GM12878 (cell line): ENCODE measurements at regions not wholly inside any gene's neighbourhood (a gene's known extent, or its start where the extent isn't known, plus 50 kb on each side); places are given as distances from the start of the nearest gene placed in this dataset.

ENCODE experiments used
- ATF7 ChIP-seq: fragments of 450-650 bp; IDR thresholded peaks from 2 replicates; pipeline ENCODE4 v1.6.1; 2016; ENCODE audit warnings: low read depth, mild to moderate bottlenecking
- BCL3 ChIP-seq: IDR thresholded peaks from 2 replicates; pipeline ENCODE4 v1.6.1; 2011; ENCODE audit warnings: borderline replicate concordance, low read depth, mild to moderate bottlenecking, moderate library complexity, low read length; ENCODE audit not compliant: insufficient read depth, poor library complexity, severe bottlenecking
- CTCF ChIP-seq, 3 experiments: IDR thresholded peaks in 2 of 3; conservative IDR thresholded peaks in 1 of 3; 2 replicates each; pipeline ENCODE4 v1.5.1; 2011; ENCODE audit warnings: low read depth in 3 of 3, low read length in 3 of 3, mild to moderate bottlenecking in 3 of 3, control low read depth in 2 of 3, moderate library complexity in 2 of 3, inconsistent platforms in 1 of 3, mixed read lengths in 1 of 3; ENCODE audit not compliant: control insufficient read depth in 2 of 3, insufficient read depth in 1 of 3; ENCODE audit errors: extremely low read depth in 1 of 3
- E4F1 ChIP-seq: fragments of 450-650 bp; IDR thresholded peaks from 2 replicates; pipeline ENCODE4 v1.6.1; 2018; ENCODE audit warnings: borderline replicate concordance, mild to moderate bottlenecking; ENCODE audit not compliant: partially characterized antibody
- LARP7 ChIP-seq: fragments of 450-650 bp; IDR thresholded peaks from 2 replicates; pipeline ENCODE4 v1.6.1; 2017; ENCODE audit warnings: mild to moderate bottlenecking
- POLR2AphosphoS2 ChIP-seq: IDR thresholded peaks from 2 replicates; pipeline ENCODE4 v1.6.1; 2011; ENCODE audit warnings: low read depth, mild to moderate bottlenecking, low read length, improper control_type of control experiment, moderate library complexity
- RAD21 ChIP-seq: IDR thresholded peaks from 2 replicates; pipeline ENCODE4 v1.6.1; 2011; ENCODE audit warnings: mild to moderate bottlenecking, low read depth, low read length, moderate library complexity; ENCODE audit not compliant: insufficient read depth
- RCOR1 ChIP-seq: conservative IDR thresholded peaks from 2 replicates; pipeline ENCODE4 v1.6.1; 2012; ENCODE audit warnings: low read depth, low read length, improper control_type of control experiment
- RFX5 ChIP-seq: IDR thresholded peaks from 2 replicates; pipeline ENCODE4 v1.6.1; 2011; ENCODE audit warnings: low read depth, low read length, improper control_type of control experiment
- YY1 ChIP-seq: IDR thresholded peaks from 2 replicates; pipeline ENCODE4 v1.6.1; 2011; ENCODE audit warnings: low read depth, mild to moderate bottlenecking, low read length
- TF ChIP-seq, protein P1 (sequence below): IDR thresholded peaks from 2 replicates; pipeline ENCODE4 v1.6.1; 2012; ENCODE audit warnings: low read depth, low read length, improper control_type of control experiment

DNA sequence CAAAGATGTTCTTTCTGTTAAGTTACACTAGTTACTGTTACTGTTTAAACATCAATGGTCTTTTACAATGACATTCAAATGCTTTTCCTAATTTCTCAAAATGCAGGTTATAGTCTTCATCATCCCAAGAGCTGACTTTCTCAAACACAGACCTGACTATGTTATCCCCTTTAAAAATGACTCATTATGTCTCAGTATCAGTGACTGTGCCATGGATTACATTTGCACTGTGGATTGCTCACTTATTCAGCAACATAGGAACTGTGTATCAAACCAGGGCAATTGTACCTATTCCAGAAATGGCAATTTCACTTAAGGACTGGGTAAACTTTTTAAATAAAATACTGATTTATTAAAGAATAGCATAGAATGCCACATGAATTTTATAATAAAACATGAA is 630.2 kb upstream of the NOVA1 start:
- TF ChIP-seq RCOR1 (no peak), RFX5 (no peak), POLR2AphosphoS2 (no peak), RAD21 (no peak), BCL3 (no peak), CTCF (IDR thresholded peaks at IDR 0.05 in 2 of 3, conservative IDR thresholded peaks at IDR 0.05 in 1 of 3; ENCODE audit: control insufficient read depth in 2 of 3, extremely low read depth in 1 of 3, insufficient read depth in 1 of 3, low read depth in 3 of 3, low read length in 3 of 3) (no peak), YY1 (no peak), LARP7 (no peak), ATF7 (no peak), E4F1 (no peak)
- TF ChIP-seq, protein P1, sequence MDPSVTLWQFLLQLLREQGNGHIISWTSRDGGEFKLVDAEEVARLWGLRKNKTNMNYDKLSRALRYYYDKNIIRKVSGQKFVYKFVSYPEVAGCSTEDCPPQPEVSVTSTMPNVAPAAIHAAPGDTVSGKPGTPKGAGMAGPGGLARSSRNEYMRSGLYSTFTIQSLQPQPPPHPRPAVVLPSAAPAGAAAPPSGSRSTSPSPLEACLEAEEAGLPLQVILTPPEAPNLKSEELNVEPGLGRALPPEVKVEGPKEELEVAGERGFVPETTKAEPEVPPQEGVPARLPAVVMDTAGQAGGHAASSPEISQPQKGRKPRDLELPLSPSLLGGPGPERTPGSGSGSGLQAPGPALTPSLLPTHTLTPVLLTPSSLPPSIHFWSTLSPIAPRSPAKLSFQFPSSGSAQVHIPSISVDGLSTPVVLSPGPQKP = no peak
